ENCODE measurements at regions not wholly inside any gene's neighbourhood (a gene's known extent, or its start where the extent isn't known, plus 50 kb on each side); places are given as distances from the start of the nearest gene placed in this dataset.
A peak's percentile ranks its signal among the peaks of the same experiment; 100 is the strongest.

GRCh38 chr11:28481616-28482480, 373.7 kb downstream of the METTL15 start:
- DNase-seq (ENCODE audit: low read depth) = no peak

GRCh38 chr11:28480406-28480805, 372.2 kb downstream of the METTL15 start:
- no peak for DNase-seq (ENCODE audit: low read depth)

- DNase-seq (ENCODE audit: low read depth) = no peak
These were observed 368.7 kb downstream of the METTL15 start for GRCh38 chr11:28476864-28477263.

- DNase-seq (ENCODE audit: low read depth) = no peak
These were observed 367.9 kb downstream of the METTL15 start for GRCh38 chr11:28476049-28476448.

GRCh38 chr11:28472904-28473303, 364.7 kb downstream of the METTL15 start:
- DNase-seq (ENCODE audit: low read depth) = no peak

DNA sequence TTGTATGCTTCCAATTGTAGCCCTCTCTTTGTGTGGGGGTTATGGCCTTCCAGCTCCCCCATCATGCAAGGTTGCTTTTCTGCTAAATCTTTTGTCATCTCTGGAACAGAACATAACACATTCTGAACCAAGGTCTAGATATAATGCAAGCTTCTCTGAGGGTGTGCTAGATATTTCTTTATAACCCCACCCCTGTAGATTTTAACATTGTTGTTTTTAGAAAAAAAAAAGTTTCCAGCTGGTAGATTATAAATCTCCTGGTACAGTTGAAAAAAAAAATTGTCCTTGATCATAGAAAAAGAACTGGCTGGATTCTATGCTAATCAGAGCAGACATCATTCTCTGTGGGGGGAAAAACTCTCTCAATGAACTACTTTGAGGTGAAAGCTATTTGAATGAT, 363.3 kb downstream of the METTL15 start:
- no peak for DNase-seq (ENCODE audit: low read depth)

DNA sequence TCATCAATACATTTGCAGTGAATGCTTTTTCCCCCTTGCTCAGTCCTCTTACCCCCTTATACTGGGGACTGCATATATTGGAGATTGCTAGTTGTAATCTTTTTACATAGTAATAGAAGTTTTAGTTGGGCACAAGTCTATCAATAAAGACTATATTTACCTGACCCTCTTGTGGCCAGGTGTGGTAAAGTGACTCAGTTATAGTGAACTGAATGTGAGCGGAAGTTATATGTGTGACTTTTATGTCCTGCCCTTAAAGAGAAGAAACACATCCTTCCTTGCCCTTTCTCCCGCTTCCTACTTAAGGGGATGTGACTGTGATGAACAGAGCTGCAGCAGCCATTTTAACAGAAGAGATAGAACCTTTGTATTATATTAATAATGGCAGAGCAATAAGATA, 362.0 kb downstream of the METTL15 start:
- DNase-seq (ENCODE audit: low read depth) = no peak

- DNase-seq (ENCODE audit: low read depth) = no peak
These were observed 358.3 kb downstream of the METTL15 start for GRCh38 chr11:28466506-28466905.

- peak; percentile 44 for DNase-seq (ENCODE audit: low read depth)
These were observed 356.2 kb downstream of the METTL15 start for GRCh38 chr11:28464252-28464867.

DNA sequence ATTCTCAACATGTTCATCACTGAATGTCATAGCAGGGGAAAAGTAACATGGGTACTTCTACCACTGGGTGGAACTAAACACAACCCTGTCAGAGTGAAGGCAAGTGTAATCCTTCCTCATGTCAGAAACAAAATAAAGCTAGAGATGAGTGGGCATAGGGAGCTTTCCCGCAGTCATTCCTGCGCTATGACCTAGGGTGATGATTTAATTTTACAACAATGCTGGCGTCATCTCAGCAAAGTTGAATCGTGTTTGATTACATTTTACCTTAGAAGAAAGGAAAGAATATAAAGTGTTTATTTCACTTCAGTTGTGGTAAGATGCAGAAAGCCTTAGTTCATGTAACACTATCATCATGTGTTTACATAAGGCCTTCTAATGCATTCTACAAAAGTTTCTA, 355.6 kb downstream of the METTL15 start:
- DNase-seq (ENCODE audit: low read depth) = no peak

- DNase-seq (ENCODE audit: low read depth) = no peak
These were observed 353.7 kb downstream of the METTL15 start for GRCh38 chr11:28461846-28462245.

GRCh38 chr11:28461338-28461737, 353.1 kb downstream of the METTL15 start:
- peak; percentile 70 for DNase-seq (ENCODE audit: low read depth)

- DNase-seq (ENCODE audit: low read depth) = no peak
These were observed 352.2 kb downstream of the METTL15 start for GRCh38 chr11:28460348-28460747.

DNA sequence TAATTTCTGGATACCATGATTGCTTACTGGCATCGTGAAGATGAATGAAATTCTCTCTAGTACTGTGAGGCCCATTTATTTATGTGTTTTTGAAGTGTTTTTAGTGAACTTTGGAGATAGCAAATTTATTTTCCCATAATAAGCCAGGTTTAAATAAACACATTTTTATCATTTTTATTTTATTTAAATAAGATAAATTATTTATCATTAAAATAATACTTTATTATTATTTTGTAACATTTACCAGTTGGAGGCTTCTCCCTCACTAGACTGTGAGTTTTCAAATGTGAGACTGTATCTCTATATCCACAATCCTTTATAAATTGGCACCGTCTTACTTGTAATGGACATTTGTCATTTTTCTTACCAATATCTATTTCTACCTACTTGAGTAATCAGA, 351.7 kb downstream of the METTL15 start:
- no peak for DNase-seq (ENCODE audit: low read depth)

DNA sequence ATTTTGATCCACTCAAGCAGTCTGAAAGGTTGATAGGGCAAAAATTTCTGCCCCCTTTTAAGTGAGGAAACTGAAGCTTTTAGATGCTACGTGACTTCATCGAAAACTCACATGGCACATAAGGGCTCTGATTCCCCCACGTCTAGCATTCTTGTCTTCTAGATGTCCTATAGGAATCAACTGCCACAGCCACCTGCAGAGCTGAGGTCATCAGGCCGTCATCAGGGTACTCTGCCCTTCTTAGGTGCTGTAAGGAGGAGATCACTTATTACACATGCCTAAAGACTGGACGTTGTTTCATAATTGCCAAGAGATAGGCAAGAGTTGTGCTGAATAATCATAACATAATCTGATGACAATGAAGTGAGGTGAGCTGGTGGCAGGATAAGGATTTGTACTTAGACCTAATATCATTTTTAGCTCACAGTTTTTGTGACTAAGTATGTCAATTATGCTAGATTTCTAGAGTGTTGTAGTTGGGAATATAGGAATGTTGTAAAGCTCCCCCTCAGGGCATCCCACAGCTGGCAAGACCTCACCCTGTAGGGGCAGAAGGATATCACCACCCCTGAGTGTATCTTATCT, 349.4 kb downstream of the METTL15 start:
- no peak for DNase-seq (ENCODE audit: low read depth)

- DNase-seq (ENCODE audit: low read depth) = peak; percentile 50
These were observed 340.0 kb downstream of the METTL15 start for GRCh38 chr11:28448186-28448585.

DNA sequence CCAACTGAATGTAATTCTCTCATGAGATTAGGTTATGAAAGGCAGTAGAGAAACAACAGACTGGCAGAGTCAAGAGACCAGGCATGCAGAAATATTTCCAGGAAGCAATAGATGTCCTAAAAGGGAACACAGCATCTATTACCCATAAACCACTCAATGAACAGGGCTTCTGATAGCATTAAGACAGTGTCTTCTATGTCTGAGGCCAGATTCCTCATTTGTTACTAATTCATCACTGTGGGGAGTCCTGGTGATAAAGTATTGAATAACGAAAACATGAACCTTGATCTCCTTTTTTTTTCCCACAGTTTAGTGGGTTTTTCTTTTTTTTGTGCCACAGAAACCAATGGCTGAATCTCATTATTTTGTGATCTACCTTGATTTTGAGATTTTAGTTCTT, 339.0 kb downstream of the METTL15 start:
- DNase-seq (ENCODE audit: low read depth) = peak; percentile 14

DNA sequence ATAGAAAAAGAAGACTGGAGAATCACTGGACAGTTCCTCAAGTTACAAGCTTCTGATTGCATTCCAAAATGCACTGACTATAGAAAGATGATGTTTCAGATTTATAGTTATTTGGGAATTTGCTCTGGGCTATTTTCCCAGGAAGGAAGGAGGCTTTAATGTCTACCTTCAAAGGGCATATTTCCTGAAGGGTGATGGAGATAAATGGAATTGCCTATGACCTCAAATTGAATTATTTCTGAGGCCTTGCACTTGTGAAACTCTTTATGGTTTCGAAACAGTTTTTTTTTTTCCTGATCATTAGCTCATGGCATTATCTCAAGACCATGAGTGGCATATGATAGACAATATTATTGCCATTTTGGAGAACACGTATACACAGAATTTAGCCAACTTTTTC, 333.9 kb downstream of the METTL15 start:
- DNase-seq (ENCODE audit: low read depth) = no peak

DNA sequence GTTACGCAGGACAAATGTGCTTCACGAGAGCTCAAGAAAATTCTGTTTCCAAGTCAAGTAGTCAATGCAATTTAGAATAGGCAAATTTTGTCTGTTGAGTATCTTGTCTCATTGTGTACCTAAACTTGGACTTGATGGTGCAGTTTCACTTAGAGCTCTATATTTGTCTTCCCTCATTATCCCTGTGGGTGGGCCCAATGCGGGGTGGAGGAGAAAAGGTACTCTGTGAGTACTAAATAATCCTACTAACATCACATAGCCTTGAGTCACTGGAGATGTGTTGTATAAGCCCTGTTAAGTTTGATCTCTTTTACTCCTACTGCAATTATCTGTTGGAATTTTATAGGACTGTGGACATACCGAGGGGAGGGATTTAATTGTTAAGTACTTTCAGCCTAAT, 331.2 kb downstream of the METTL15 start:
- DNase-seq (ENCODE audit: low read depth) = no peak

DNA sequence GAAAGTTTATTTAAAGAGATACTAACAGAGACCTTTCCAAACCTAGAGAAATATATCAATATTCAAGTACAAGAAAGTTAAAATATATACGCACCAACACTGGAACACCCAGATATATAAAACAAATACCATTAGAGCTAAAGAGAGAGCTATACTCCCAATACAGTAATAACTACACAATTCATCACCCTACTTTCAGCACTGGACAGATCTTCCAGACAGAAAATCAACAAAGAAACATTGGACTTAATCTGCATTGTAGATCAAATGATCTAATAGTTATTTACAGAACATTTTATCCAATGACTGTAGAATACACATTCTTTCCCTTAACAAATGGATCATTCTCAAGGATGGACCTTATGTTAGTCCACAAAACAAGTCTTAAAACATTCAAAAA, 311.9 kb downstream of the METTL15 start:
- DNase-seq (ENCODE audit: low read depth) = no peak

- no peak for DNase-seq (ENCODE audit: low read depth)
These were observed 309.6 kb downstream of the METTL15 start for GRCh38 chr11:28417601-28418323.

DNA sequence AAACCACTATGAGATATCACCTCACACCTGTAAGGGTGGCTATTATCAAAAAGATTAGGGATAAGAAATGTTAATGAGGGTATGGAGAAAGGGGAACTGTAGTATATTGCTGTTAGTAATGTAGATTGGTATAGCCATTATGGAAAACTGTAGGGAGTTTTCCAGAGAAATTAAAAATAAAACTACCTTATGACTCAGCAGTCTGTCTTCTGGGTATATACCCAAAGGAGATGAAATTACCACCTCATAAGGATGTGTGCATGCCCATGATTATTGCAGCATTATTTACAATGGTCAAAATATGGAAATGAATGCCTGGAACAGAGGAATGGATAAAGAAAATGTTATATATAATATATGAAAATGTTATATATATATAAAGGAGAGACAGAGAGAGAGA, 303.8 kb downstream of the METTL15 start:
- no peak for DNase-seq (ENCODE audit: low read depth)

DNA sequence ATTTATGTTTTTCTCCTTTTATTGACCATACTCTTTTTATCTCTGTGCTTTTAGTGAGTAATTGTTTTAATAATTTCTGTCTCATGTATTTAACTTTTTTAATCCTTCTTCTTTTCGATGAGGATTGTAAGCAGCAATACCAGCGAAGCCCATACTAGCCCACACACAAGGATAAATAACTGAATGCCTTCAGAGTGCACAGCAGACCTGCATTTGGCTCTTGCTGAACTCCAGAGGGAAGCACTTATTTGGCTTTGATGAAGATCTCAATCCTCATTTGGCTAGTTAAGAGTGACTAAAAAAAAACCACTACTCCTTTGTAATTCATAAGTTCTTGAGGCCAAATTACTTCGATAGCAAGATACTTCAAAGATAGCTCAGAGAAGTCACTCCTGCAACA, 293.3 kb downstream of the METTL15 start:
- DNase-seq (ENCODE audit: low read depth) = no peak
